Lower leg skin (tissue), 3 donors: ENCODE measurements at regions not wholly inside any gene's neighbourhood (a gene's known extent, or its start where the extent isn't known, plus 50 kb on each side); places are given as distances from the start of the nearest gene placed in this dataset.

Experiments used
- POLR2A ChIP-seq, 2 donors: fragments of 450-650 bp; IDR thresholded peaks; one replicate each; pipeline ENCODE4 v1.6.1; 2016 to 2017; ENCODE audit warnings: antibody characterized with exemption in 2 of 2, mild to moderate bottlenecking in 1 of 2, moderate library complexity in 1 of 2
- TF ChIP-seq, protein P1 (sequence below), 3 donors: fragments of 450-650 bp; IDR thresholded peaks; one replicate each; pipeline ENCODE4 v1.5.1; 2016; ENCODE audit warnings: antibody characterized with exemption in 3 of 3, mild to moderate bottlenecking in 3 of 3, moderate library complexity in 2 of 3

DNA sequence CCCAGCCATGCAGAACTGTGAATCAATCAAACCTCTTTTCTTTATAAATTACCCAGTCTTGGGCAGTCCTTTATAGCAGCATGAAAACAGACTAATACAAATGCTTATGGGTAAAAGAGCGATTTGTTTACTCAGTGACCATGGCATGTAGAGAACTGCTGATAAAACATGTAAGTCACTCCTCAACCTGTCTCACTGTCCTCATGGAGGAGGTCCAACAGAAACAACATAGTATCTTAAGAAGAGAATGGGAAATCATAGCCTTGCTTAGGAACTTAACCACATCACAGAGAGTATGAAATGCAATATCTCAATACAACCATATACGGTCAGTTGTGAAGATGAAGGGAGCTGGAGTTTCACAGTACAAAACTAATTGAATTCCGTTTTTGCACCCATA is 1734.0 kb upstream of the RAG2 start:
- TF ChIP-seq, protein P1, sequence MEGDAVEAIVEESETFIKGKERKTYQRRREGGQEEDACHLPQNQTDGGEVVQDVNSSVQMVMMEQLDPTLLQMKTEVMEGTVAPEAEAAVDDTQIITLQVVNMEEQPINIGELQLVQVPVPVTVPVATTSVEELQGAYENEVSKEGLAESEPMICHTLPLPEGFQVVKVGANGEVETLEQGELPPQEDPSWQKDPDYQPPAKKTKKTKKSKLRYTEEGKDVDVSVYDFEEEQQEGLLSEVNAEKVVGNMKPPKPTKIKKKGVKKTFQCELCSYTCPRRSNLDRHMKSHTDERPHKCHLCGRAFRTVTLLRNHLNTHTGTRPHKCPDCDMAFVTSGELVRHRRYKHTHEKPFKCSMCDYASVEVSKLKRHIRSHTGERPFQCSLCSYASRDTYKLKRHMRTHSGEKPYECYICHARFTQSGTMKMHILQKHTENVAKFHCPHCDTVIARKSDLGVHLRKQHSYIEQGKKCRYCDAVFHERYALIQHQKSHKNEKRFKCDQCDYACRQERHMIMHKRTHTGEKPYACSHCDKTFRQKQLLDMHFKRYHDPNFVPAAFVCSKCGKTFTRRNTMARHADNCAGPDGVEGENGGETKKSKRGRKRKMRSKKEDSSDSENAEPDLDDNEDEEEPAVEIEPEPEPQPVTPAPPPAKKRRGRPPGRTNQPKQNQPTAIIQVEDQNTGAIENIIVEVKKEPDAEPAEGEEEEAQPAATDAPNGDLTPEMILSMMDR (IDR thresholded peaks at IDR 0.05) = no peak
- TF ChIP-seq POLR2A (IDR thresholded peaks at IDR 0.05) = no peak
